Progenitor cell of endocrine pancreas (in vitro differentiated cells): ENCODE measurements at regions not wholly inside any gene's neighbourhood (a gene's known extent, or its start where the extent isn't known, plus 50 kb on each side); places are given as distances from the start of the nearest gene placed in this dataset.

ENCODE experiments used
- DNase-seq: peaks from one replicate; pipeline ENCODE4 v3.0.0; 2021; ENCODE audit warnings: low spot score; ENCODE audit not compliant: unreplicated experiment
- H3K27ac Mint-ChIP-seq: 2 replicates; pipeline ENCODE4 v1.8.0; 2021; ENCODE audit warnings: mild to moderate bottlenecking, moderate library complexity, mixed read lengths
- H3K27me3 Mint-ChIP-seq: 2 replicates; pipeline ENCODE4 v1.8.0; 2021; ENCODE audit warnings: mixed read lengths
- H3K36me3 Mint-ChIP-seq: 2 replicates; pipeline ENCODE4 v1.8.0; 2022; ENCODE audit warnings: mixed read lengths; ENCODE audit not compliant: insufficient read depth
- H3K4me1 Mint-ChIP-seq: 2 replicates; pipeline ENCODE4 v1.8.0; 2021; ENCODE audit warnings: low read depth, mixed read lengths
- H3K4me3 Mint-ChIP-seq: 2 replicates; pipeline ENCODE4 v1.8.0; 2021; ENCODE audit warnings: low read depth, mild to moderate bottlenecking, moderate library complexity, mixed read lengths
- H3K9me3 Mint-ChIP-seq: 2 replicates; pipeline ENCODE4 v1.8.0; 2021; ENCODE audit warnings: low read depth, mixed read lengths
- CTCF ChIP-seq: fragments of 200-600 bp; sonication (generic); IDR thresholded peaks from one replicate; pipeline ENCODE4 v1.5.0; 2021; ENCODE audit warnings: antibody characterized with exemption, mild to moderate bottlenecking; ENCODE audit not compliant: unreplicated experiment

DNA sequence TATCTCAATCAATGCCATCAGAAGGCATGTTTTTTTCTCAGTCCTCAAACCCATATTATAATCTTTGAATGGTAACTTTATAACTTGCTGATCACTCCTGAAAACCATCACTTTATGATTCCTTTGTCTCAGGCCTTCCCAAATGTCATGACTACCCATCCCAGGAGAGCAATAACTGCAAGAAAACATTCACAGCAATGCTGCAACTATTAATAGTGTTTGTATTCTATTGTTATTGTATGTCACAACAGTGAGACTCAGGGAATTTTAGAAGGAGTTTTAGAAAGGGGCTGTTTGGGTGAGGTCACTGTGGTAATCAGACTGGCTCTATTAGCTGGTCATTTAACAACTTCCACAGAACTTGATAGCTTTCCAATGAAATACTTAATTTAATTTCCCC is 301.4 kb upstream of the TBX18 start:
- Mint-ChIP-seq H3K9me3 (no peaks in the 10 kb centered on the region), H3K4me3 (no peak overlapping the region), H3K27me3 (peaks cover 7% of the 10 kb centered on the region), H3K4me1 (peaks cover 11% of the 10 kb centered on the region), H3K36me3 (no peaks in the 10 kb centered on the region), H3K27ac (no peak overlapping the region)
- TF ChIP-seq CTCF = no peak
- no peak for DNase-seq

DNA sequence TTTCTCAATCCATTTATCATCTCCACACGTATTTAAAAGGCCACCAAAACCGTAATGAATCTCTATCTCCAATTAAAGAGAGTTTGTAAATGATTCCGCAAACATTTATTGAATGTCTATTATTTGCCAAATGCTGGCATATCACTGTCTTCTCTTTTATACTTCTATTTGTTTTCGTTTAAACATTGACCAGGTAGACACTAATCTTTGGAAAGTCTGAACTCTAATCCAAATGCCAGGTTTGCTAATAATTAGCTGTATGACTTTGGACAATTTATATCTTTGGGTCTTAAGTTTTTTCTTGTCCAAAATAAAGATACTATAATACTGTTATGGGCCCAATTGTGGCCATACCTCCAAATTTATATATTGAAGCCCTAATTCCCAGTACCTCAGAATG is 299.2 kb upstream of the TBX18 start:
- no peak for DNase-seq
- no peak overlapping the region for H3K4me3 Mint-ChIP-seq
- peaks cover 8% of the 10 kb centered on the region for H3K27me3 Mint-ChIP-seq

GRCh38 chr6:85062884-85063283 is 298.5 kb upstream of the TBX18 start:
- Mint-ChIP-seq H3K36me3 (no peaks in the 10 kb centered on the region), H3K4me3 (no peak overlapping the region), H3K27ac (no peak overlapping the region), H3K9me3 (no peaks in the 10 kb centered on the region), H3K27me3 (peaks cover 8% of the 10 kb centered on the region), H3K4me1 (peaks cover 11% of the 10 kb centered on the region)
- no peak for TF ChIP-seq CTCF
- DNase-seq = no peak

More for the DNA sequence above, 299.2 kb upstream of the TBX18 start:
- Mint-ChIP-seq H3K4me1 (peaks cover 11% of the 10 kb centered on the region), H3K9me3 (no peaks in the 10 kb centered on the region), H3K36me3 (no peaks in the 10 kb centered on the region), H3K27ac (no peak overlapping the region)
- no peak for TF ChIP-seq CTCF

DNA sequence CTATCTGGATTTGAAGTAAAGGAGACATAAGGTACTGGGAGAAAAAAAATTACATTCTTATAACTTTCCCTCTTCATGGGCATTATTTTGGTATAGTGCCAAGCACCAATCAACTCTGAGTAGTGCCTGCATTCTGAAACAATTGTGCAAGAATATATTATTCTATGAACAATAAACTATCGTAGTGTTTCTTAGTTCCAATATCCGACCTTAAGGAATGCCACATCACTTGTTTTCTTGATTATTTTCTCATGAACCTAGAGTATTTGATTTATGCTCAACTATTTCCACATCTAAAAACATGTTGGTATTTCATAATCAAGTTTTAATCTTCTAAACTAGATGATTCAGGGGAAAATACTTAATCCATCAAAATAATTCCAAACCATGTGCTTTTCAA is 294.4 kb upstream of the TBX18 start:
- DNase-seq = no peak
- no peak overlapping the region for H3K27ac Mint-ChIP-seq
- H3K27me3 Mint-ChIP-seq = peaks cover 8% of the 10 kb centered on the region
- peaks cover 8% of the 10 kb centered on the region for H3K4me1 Mint-ChIP-seq
- H3K4me3 Mint-ChIP-seq = no peak overlapping the region
- TF ChIP-seq CTCF = no peak
- no peaks in the 10 kb centered on the region for H3K9me3 Mint-ChIP-seq
- H3K36me3 Mint-ChIP-seq = no peaks in the 10 kb centered on the region

DNA sequence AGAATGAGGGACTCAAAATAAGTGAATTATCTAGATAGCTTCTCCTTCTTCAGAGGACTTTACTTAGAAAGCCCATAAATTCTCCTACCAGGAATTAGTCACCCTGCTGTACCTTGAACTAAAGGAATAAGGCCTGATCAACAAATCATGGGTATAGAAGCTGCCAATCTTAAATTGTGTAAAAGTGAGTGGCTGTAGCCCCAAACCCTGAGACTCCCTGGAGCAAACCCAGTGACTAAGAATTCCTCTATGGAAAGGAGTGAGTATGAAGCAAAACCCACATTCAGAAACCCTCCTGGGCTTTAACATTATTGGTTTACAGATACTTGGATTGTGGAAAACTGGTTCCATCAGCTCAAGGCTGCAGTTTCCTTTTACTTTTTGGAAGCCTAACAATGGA is 285.8 kb upstream of the TBX18 start:
- Mint-ChIP-seq H3K36me3 (no peaks in the 10 kb centered on the region), H3K27ac (no peak overlapping the region), H3K9me3 (no peaks in the 10 kb centered on the region), H3K4me3 (no peak overlapping the region), H3K4me1 (no peaks in the 10 kb centered on the region), H3K27me3 (no peaks in the 10 kb centered on the region)
- no peak for DNase-seq
- no peak for TF ChIP-seq CTCF
